ENCODE measurements at regions not wholly inside any gene's neighbourhood (a gene's known extent, or its start where the extent isn't known, plus 50 kb on each side); places are given as distances from the start of the nearest gene placed in this dataset.

GRCh38 chr7:119184124-119184788, 959.8 kb downstream of the ANKRD7 start:
- no peaks in the 10 kb centered on the region for H3K27me3 ChIP-seq (replicated peaks; ENCODE audit: insufficient read depth)
- intact Hi-C loops (cut with DNase I): no loop called here
- TF ChIP-seq POLR2AphosphoS5 (IDR thresholded peaks at IDR 0.05) (no peak), POLR2A (IDR thresholded peaks at IDR 0.05) (no peak)
- H3K27ac ChIP-seq: no peak overlapping the region
- 95% methylated on average over 4 of the region's 4 CpGs for WGBS
- no peak for DNase-seq (ENCODE audit: low spot score)
- H3K4me3 ChIP-seq: no peak overlapping the region
- H3K36me3 ChIP-seq: no peaks in the 10 kb centered on the region
- no peaks in the 10 kb centered on the region for H3K4me1 ChIP-seq (replicated peaks)
- H3K9me3 ChIP-seq: no peaks in the 10 kb centered on the region

- Histone ChIP-seq H3K4me3 (no peak overlapping the region), H3K36me3 (no peaks in the 10 kb centered on the region), H3K9me3 (no peaks in the 10 kb centered on the region), H3K27ac (no peak overlapping the region), H3K4me1 (replicated peaks) (no peaks in the 10 kb centered on the region), H3K27me3 (replicated peaks; ENCODE audit: insufficient read depth) (no peaks in the 10 kb centered on the region)
- intact Hi-C loops (cut with DNase I): no loop called here
- WGBS: 41% methylated on average over 2 of the region's 2 CpGs
- TF ChIP-seq POLR2AphosphoS5 (IDR thresholded peaks at IDR 0.05) (no peak), POLR2A (IDR thresholded peaks at IDR 0.05) (no peak)
- TF ChIP-seq, protein P1, sequence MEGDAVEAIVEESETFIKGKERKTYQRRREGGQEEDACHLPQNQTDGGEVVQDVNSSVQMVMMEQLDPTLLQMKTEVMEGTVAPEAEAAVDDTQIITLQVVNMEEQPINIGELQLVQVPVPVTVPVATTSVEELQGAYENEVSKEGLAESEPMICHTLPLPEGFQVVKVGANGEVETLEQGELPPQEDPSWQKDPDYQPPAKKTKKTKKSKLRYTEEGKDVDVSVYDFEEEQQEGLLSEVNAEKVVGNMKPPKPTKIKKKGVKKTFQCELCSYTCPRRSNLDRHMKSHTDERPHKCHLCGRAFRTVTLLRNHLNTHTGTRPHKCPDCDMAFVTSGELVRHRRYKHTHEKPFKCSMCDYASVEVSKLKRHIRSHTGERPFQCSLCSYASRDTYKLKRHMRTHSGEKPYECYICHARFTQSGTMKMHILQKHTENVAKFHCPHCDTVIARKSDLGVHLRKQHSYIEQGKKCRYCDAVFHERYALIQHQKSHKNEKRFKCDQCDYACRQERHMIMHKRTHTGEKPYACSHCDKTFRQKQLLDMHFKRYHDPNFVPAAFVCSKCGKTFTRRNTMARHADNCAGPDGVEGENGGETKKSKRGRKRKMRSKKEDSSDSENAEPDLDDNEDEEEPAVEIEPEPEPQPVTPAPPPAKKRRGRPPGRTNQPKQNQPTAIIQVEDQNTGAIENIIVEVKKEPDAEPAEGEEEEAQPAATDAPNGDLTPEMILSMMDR (IDR thresholded peaks at IDR 0.05): no peak
- DNase-seq (ENCODE audit: low spot score): no peak
These were observed 971.7 kb downstream of the ANKRD7 start for GRCh38 chr7:119196183-119196582.

DNA sequence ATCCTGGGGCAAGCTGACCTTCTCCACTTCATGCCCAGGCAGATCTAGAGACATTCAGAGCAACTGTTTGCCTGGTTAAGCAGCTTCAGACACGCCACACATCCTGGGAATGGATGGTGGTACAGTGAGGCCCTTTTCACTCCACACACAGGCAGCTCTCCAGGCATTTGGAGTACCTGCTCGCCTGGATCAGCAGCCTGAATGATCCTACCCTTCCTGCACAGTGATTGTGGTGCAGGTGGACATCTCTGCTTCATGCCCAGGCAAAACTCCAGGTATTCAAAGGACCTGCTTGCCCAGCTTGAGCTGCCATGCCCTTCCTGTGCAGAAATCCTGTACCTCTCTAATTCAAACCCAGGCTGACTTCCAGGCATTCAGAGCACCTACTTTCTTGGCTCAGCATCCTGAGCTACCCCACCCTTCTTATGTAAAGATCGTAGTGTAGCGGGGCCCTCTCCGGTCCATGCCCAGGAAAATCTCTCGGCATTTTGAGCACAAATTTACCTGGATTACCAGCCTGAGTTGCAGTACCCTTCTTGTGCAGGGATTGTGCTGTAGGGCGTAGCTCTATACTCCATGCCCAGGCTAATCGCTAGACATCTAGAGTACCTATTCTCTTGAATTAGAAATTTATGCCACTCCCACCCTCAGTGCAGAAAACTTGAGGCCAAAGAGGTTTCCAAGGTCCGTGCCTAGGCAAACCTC, 972.8 kb downstream of the ANKRD7 start:
- no peak for DNase-seq (ENCODE audit: low spot score)
- H3K9me3 ChIP-seq: no peaks in the 10 kb centered on the region
- no peaks in the 10 kb centered on the region for H3K27me3 ChIP-seq (replicated peaks; ENCODE audit: insufficient read depth)
- H3K27ac ChIP-seq: no peak overlapping the region
- no peaks in the 10 kb centered on the region for H3K36me3 ChIP-seq
- TF ChIP-seq POLR2AphosphoS5 (IDR thresholded peaks at IDR 0.05) (no peak), POLR2A (IDR thresholded peaks at IDR 0.05) (no peak)
- TF ChIP-seq, protein P1 (IDR thresholded peaks at IDR 0.05): no peak
- no peaks in the 10 kb centered on the region for H3K4me1 ChIP-seq (replicated peaks)
- 75% methylated on average over 9 of the region's 9 CpGs for WGBS
- H3K4me3 ChIP-seq: no peak overlapping the region
- intact Hi-C loops (cut with DNase I): no loop called here

- no peak for TF ChIP-seq POLR2A (IDR thresholded peaks at IDR 0.05)
- TF ChIP-seq, protein P1 (IDR thresholded peaks at IDR 0.05): peak in 2 of 4 experiments; percentile 35 to 45
- WGBS: 27% methylated on average over 8 of the region's 8 CpGs
- Histone ChIP-seq H3K27ac (no peak overlapping the region), H3K9me3 (no peaks in the 10 kb centered on the region), H3K4me3 (no peak overlapping the region), H3K36me3 (no peaks in the 10 kb centered on the region), H3K4me1 (replicated peaks) (no peaks in the 10 kb centered on the region), H3K27me3 (replicated peaks; ENCODE audit: insufficient read depth) (no peaks in the 10 kb centered on the region)
- intact Hi-C loops (cut with DNase I): no loop called here
- peak; percentile 21 for DNase-seq (ENCODE audit: low spot score)
These were observed 973.5 kb downstream of the ANKRD7 start for GRCh38 chr7:119197877-119198527.

DNA sequence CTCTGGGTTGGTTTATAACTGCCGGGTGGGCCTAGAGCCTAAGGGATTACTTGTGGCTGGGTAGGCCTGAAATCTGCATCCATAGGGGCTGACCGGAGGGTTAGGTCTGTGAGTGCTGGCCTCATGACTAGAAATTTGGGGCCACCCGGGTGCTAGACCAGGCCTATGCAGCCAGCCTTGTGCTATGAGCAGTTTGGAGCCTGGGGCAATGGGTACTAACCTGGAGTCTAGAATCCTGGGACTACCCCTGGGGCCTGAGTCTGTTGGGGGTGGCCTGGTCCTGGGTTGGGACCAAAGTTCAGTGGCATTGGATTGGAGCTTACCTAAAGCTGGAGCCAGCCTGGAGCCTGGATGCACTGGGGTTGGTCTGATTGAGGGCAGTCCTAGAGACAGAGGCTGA, 995.2 kb downstream of the ANKRD7 start:
- no peaks in the 10 kb centered on the region for H3K36me3 ChIP-seq
- WGBS: 95% methylated on average over 3 of the region's 3 CpGs
- H3K4me3 ChIP-seq: no peak overlapping the region
- TF ChIP-seq POLR2A (IDR thresholded peaks at IDR 0.05) (no peak), POLR2AphosphoS5 (IDR thresholded peaks at IDR 0.05) (no peak)
- TF ChIP-seq, protein P1 (IDR thresholded peaks at IDR 0.05): no peak
- H3K4me1 ChIP-seq (replicated peaks): no peaks in the 10 kb centered on the region
- DNase-seq (ENCODE audit: low spot score): no peak
- H3K27me3 ChIP-seq (replicated peaks; ENCODE audit: insufficient read depth): no peaks in the 10 kb centered on the region
- H3K27ac ChIP-seq: no peak overlapping the region
- no peaks in the 10 kb centered on the region for H3K9me3 ChIP-seq
- intact Hi-C loops (cut with DNase I): no loop called here
